ENCODE measurements at regions not wholly inside any gene's neighbourhood (a gene's known extent, or its start where the extent isn't known, plus 50 kb on each side); places are given as distances from the start of the nearest gene placed in this dataset.

DNA sequence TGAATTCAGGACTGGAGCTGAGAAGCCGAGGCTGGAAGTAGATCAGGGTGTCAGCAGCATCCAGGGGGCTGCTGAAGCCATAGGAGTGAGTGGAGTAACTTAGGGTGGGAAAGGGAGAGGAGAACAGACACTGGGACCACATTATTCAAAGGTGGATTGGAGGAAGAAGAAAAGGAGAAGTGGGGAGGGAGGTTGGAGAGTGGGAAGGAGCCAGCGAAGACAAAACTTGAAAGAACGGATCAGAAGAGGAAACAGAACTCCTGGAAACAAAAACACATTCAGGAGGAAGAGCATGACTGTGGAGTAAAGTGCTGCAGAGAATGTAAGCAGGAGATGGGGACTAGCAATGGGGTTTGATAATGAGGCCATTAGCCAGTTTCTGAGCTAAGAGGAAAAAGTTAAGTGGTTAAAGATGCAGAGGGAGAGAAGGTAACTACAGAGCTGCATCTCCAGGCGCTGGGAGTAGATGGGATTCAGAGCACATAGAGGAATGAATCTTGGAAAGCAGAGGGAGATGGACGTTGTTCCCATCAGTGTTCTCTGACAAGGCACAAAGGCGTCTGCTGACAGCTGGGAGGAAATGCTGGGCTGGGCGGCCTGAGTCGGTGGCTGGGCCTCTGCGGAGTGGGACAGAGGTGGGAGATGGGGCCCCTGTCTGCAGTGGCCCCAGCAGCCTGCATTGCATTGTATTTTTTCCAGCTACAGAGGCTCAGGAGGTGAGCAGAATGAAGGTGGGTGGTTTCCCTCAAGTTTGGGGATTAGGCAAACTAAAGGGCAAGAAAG lies 63.1 kb upstream of the LEP start:
- ATAC-seq (ENCODE audit: low FRiP score in 2 of 2) (no peak), DNase-seq (no peak)
- Histone ChIP-seq H3K27ac (no peak overlapping the region), H3K4me1 (no peaks in the 10 kb centered on the region), H3K27me3 (no peaks in the 10 kb centered on the region), H3K36me3 (no peaks in the 10 kb centered on the region), H3K9me3 (no peaks in the 10 kb centered on the region), H3K4me3 (no peak overlapping the region)
- WGBS, 2 donors, result 49 to 58% methylated on average over 9 of the region's 9 CpGs
- TF ChIP-seq POLR2AphosphoS5 (IDR thresholded peaks at IDR 0.05) (no peak), EP300 (IDR thresholded peaks at IDR 0.05) (no peak), POLR2A (IDR thresholded peaks at IDR 0.05) (no peak)
- TF ChIP-seq, protein P1, sequence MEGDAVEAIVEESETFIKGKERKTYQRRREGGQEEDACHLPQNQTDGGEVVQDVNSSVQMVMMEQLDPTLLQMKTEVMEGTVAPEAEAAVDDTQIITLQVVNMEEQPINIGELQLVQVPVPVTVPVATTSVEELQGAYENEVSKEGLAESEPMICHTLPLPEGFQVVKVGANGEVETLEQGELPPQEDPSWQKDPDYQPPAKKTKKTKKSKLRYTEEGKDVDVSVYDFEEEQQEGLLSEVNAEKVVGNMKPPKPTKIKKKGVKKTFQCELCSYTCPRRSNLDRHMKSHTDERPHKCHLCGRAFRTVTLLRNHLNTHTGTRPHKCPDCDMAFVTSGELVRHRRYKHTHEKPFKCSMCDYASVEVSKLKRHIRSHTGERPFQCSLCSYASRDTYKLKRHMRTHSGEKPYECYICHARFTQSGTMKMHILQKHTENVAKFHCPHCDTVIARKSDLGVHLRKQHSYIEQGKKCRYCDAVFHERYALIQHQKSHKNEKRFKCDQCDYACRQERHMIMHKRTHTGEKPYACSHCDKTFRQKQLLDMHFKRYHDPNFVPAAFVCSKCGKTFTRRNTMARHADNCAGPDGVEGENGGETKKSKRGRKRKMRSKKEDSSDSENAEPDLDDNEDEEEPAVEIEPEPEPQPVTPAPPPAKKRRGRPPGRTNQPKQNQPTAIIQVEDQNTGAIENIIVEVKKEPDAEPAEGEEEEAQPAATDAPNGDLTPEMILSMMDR (IDR thresholded peaks at IDR 0.05), result no peak

DNA sequence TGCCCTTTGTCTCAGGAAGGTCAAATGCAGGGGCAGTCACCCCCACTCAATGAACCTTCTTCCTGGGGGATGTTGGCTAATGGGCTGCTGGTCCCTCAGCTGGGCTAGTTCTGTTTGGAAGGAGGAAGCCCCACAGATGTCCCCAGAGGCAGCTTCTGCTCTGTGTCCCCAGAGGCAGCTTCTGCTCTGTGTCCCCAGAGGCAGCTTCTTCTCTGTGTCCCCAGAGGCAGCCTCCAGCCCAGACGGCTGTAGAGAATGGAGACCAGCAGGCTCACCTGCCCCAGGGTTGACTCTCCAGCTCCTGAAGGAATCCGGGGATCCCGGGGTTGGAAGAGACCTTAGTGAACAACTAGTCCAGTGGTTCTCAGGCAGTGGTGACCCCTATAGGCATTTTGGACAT lies 62.5 kb upstream of the LEP start:
- DNase-seq (no peak), ATAC-seq (ENCODE audit: low FRiP score in 2 of 2) (no peak)
- H3K36me3 ChIP-seq, result no peaks in the 10 kb centered on the region
- H3K4me3 ChIP-seq, result no peak overlapping the region
- no peaks in the 10 kb centered on the region for H3K9me3 ChIP-seq
- 87% methylated on average over 3 of the region's 3 CpGs for WGBS, 2 donors
- no peak overlapping the region for H3K27ac ChIP-seq
- no peaks in the 10 kb centered on the region for H3K4me1 ChIP-seq
- TF ChIP-seq EP300 (IDR thresholded peaks at IDR 0.05) (no peak), POLR2A (IDR thresholded peaks at IDR 0.05) (no peak), POLR2AphosphoS5 (IDR thresholded peaks at IDR 0.05) (no peak)
- TF ChIP-seq, protein P1 (IDR thresholded peaks at IDR 0.05), result no peak
- H3K27me3 ChIP-seq, result no peaks in the 10 kb centered on the region

DNA sequence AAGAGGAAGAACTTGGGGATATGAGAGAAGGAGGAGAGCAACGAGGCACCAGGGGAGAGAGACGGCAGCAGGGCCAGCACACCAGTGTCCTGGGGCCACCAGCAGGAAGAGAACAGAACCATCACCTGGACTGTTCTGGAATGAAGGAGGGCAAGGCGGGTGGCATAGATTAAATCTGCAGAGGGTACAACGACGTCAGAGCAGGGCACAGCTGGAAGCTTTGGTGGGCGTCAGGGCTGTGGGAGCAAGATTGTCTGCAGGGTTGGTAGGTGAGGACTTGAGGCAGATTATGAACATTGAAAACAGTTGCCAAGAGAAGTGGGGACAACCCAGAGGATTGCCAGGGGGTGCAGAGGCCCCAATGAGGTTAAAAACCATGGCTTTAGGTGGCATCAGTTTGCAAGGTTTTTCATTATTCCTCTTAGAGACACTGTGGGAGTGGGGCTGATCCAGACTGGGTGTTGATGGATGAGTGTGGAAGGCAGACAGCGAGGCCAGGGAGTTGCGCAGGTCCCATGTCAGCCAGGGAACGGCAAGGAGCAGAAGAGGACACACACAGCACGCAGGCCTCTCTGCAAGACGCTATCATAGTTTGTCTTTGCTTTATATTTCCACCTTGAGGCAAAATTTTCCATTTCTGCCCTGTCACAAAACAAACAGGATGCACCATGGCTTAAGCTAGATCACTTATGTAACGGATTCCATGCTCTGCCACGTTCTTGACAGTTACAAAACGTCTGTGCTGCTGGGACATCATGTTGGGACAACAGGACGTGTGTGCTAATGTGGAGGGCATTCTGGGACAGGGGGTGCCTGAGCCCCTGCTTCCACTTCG lies 52.5 kb upstream of the LEP start:
- no peak for TF ChIP-seq POLR2AphosphoS5 (IDR thresholded peaks at IDR 0.05)
- TF ChIP-seq EP300 (IDR thresholded peaks at IDR 0.05), result no peak
- TF ChIP-seq, protein P1 (IDR thresholded peaks at IDR 0.05), result no peak
- TF ChIP-seq POLR2A (IDR thresholded peaks at IDR 0.05), result no peak
- WGBS, 2 donors, result 69 to 71% methylated on average over 16 of the region's 16 CpGs
- no peak overlapping the region for H3K4me3 ChIP-seq
- peak in 1 of 2 donors; percentile 19 for ATAC-seq (ENCODE audit: low FRiP score in 2 of 2)
- H3K36me3 ChIP-seq, result no peaks in the 10 kb centered on the region
- H3K27me3 ChIP-seq, result no peaks in the 10 kb centered on the region
- no peaks in the 10 kb centered on the region for H3K4me1 ChIP-seq
- H3K27ac ChIP-seq, result no peak overlapping the region
- DNase-seq, result peak in 1 of 2 donors; percentile 8
- no peaks in the 10 kb centered on the region for H3K9me3 ChIP-seq

DNA sequence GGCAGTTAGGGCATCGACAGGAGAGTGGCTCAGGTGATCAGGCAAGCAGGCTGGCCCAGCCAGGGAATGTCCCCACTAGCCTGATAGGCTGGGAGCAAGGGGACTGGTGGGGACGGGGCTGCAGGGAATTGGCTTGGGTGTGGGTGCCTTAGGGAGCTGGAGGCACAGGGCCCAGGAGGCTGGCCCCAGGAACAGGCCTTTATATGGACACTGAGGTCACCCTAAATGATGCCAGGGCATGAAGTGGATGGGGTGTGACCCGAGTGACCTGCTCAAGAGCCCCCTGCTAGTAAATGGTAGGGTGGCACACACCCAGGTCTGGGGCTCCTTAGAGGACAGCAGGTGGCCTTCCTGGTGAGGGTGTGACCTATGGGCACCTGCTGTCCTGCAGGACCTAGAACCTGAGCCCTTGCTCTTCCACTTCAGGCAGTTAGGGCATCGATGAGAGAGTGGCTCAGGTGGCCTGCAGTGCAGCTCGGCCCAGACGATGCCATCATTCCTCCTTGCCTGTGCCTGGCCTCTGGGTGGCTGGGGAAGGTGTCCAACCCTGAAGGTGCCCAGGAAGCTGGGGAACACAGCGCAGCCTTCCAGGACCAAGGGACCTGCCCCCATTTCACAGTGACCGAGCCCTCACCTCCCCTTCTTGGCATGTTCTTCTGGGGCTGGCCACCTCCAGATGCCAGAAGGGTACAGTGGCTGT lies 51.7 kb upstream of the LEP start:
- no peak for TF ChIP-seq EP300 (IDR thresholded peaks at IDR 0.05)
- TF ChIP-seq, protein P1 (IDR thresholded peaks at IDR 0.05), result no peak
- no peak for TF ChIP-seq POLR2A (IDR thresholded peaks at IDR 0.05)
- no peak for TF ChIP-seq POLR2AphosphoS5 (IDR thresholded peaks at IDR 0.05)
- Histone ChIP-seq H3K9me3 (peaks cover 0 to 5% (median 3%) of the 10 kb centered on the region in 4 donors), H3K27ac (no peak overlapping the region), H3K27me3 (no peaks in the 10 kb centered on the region), H3K36me3 (no peaks in the 10 kb centered on the region), H3K4me1 (no peaks in the 10 kb centered on the region), H3K4me3 (no peak overlapping the region)
- DNase-seq (peak in 1 of 2 donors; percentile 0), ATAC-seq (ENCODE audit: low FRiP score in 2 of 2) (peak in 1 of 2 donors; percentile 30)
- WGBS, 2 donors, result 79 to 92% methylated on average over 3 to 8 of the region's 8 CpGs
